Panc1 (cell line): ENCODE measurements at regions not wholly inside any gene's neighbourhood (a gene's known extent, or its start where the extent isn't known, plus 50 kb on each side); places are given as distances from the start of the nearest gene placed in this dataset.

Experiments used
- TCF7L2 ChIP-seq: IDR thresholded peaks from 2 replicates; pipeline ENCODE4 v1.6.1; 2011; ENCODE audit warnings: mild to moderate bottlenecking, low read depth, low read length, inconsistent platforms
- TF ChIP-seq, protein P1 (sequence below): fragments of 450-650 bp; IDR thresholded peaks from 2 replicates; pipeline ENCODE4 v1.5.1; 2017; ENCODE audit warnings: mild to moderate bottlenecking

- no peak for TF ChIP-seq TCF7L2
- TF ChIP-seq, protein P1, sequence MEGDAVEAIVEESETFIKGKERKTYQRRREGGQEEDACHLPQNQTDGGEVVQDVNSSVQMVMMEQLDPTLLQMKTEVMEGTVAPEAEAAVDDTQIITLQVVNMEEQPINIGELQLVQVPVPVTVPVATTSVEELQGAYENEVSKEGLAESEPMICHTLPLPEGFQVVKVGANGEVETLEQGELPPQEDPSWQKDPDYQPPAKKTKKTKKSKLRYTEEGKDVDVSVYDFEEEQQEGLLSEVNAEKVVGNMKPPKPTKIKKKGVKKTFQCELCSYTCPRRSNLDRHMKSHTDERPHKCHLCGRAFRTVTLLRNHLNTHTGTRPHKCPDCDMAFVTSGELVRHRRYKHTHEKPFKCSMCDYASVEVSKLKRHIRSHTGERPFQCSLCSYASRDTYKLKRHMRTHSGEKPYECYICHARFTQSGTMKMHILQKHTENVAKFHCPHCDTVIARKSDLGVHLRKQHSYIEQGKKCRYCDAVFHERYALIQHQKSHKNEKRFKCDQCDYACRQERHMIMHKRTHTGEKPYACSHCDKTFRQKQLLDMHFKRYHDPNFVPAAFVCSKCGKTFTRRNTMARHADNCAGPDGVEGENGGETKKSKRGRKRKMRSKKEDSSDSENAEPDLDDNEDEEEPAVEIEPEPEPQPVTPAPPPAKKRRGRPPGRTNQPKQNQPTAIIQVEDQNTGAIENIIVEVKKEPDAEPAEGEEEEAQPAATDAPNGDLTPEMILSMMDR = no peak
These were observed 343.5 kb upstream of the SPRY2 start for GRCh38 chr13:80684217-80684991.
